GM12872 (cell line): ENCODE measurements at regions not wholly inside any gene's neighbourhood (a gene's known extent, or its start where the extent isn't known, plus 50 kb on each side); places are given as distances from the start of the nearest gene placed in this dataset.

Experiments
- TF ChIP-seq, protein P1 (sequence below): IDR thresholded peaks from 3 replicates; pipeline ENCODE4 v1.5.1; 2011; ENCODE audit warnings: low read depth, mild to moderate bottlenecking, low read length, moderate library complexity; ENCODE audit not compliant: insufficient read depth

DNA sequence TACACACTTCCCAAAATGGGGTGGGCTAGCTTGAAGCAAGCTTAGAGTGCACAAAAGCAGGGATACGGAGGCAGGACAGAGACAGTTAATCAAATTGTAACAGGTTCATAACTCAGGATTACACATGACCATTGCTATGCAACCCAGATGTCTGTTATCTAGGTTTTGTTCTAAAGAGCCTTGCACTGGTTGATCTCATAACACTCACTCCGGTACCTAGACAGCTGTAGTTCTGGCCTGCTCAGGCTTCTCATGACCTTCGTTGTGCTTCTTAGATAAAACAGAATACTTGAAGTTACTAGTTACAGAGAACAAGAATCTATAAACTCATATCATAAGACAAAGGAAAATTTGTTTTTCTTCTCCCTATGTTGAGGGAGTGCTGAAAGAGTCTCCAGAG, 983.4 kb downstream of the TMEM121 start:
- TF ChIP-seq, protein P1, sequence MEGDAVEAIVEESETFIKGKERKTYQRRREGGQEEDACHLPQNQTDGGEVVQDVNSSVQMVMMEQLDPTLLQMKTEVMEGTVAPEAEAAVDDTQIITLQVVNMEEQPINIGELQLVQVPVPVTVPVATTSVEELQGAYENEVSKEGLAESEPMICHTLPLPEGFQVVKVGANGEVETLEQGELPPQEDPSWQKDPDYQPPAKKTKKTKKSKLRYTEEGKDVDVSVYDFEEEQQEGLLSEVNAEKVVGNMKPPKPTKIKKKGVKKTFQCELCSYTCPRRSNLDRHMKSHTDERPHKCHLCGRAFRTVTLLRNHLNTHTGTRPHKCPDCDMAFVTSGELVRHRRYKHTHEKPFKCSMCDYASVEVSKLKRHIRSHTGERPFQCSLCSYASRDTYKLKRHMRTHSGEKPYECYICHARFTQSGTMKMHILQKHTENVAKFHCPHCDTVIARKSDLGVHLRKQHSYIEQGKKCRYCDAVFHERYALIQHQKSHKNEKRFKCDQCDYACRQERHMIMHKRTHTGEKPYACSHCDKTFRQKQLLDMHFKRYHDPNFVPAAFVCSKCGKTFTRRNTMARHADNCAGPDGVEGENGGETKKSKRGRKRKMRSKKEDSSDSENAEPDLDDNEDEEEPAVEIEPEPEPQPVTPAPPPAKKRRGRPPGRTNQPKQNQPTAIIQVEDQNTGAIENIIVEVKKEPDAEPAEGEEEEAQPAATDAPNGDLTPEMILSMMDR: no peak

DNA sequence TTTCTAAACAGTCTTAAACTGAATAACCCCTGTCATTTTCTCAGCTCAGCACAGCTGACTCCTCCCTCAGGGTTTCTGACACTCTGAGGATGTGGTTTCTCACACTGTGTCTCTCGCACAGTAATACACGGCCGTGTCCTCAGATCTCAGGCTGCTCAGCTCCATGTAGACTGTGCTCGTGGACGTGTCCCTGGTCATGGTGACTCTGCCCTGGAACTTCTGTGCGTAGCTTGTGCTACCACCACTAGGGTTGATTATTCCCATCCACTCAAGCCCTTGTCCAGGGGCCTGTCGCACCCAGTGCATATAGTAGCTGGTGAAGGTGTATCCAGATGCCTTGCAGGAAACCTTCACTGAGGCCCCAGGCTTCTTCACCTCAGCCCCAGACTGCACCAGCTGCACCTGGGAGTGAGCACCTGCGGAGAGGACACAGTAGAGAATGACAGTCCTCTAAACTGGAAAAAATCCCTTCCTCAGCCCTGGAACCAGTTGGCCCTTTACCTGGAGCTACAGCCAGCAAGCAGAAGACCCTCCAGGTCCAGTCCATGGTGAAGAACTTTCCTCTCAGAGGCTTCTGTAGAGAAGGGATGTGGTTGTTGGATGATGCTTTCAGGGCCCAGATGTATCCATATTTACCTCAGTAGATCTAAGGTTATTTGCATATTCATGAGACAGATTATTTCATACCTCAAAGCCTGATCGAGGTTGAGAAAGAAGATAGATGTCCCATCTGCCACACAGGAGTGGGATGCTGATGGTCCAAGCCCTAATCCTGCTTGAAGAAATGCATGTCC, 984.8 kb downstream of the TMEM121 start:
- TF ChIP-seq, protein P1: no peak

DNA sequence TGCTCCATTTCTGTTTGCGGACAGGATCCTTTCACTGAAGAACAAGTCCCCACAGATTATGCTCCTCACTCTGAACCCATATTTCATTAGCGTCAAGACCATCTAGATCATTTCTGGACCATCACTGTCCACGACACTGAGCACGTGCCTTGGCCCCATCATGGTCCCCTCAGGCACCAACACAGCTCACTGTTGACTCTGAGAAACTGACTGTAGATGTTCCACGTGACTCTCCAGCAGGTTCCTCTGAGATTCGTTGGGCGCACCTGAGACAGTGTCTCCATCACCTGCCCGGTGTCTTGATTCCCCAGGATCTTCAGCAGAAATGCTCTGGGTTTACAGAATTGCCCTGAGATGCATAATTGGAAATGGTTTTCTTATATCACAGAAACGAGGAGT, 985.4 kb downstream of the TMEM121 start:
- TF ChIP-seq, protein P1: no peak

DNA sequence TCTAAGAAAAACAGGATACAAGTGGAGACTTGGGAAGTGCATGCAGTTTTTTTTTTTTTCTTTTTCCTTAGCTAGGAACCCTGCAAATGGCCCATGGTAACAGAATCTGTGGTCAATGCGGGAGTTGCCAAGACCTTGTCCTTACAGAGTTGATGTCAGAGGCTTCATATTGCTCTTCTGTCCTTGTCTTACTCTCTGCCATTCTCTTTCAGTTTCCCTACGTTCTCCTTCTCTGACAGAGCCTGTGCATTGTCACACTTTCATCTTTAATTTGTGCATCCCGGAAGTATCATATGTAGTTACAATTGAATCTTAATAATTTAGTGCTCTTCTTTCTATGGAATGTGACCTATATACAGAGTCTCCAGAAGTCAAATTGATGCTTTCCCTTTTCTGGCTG, 986.9 kb downstream of the TMEM121 start:
- TF ChIP-seq, protein P1: no peak

DNA sequence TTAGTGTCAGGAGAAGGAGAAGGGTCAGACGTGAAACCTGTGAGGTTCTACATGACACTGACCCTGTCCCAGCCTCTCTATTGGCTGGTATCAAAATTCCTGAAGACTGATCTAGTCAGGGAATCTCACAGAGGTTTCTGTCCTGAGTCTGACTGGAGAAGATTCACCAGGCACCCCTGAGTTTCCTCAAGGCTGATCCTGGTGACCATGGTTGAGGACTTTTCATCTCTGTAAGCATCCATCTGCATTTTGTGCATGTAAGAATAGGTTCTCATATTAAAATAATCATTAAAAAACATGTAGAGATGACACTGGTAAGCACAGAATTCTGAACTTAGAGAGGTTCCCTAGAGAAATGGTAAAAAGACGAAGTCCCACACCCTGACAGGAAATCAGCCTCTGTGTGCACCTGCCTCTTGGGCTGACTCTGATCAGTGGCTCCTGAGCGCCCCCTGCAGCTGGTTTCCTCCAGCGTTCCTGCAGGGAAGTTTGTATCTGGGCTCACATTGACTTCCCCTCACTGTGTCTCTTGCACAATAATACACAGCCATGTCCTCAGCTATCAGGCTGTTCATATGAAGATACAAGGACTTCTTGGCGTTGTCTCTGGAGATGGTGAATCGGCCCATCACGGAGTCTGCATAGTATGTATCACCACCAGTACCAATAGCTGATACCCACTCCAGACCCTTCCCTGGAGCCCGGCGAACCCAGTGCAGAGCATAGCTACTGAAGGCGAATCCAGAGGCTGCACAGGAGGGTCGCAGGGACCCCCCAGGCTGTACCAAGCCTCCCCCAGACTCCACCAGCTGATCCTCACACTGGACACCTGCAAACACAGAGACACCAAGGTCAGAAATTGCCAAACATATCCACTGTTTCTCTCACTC, 991.9 kb downstream of the TMEM121 start:
- TF ChIP-seq, protein P1: peak; percentile 75

DNA sequence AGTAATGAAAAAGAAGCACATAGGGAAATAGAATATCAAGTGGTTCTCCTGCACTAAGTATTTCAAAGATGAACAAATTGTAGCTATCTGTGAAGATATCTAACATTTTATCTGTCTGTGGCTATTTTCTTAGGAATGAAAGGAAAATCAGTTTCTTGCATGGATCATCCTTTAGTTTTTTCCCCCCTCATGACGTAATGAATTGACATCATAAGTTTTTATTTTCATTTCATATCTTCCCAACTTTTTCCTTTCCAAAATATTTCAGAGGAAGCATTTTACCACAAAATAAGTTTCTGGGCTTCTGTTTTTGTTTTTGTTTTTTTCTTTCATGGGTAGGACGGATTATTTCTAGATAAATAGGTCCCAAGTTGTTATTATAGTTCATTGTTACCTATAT, 996.6 kb downstream of the TMEM121 start:
- TF ChIP-seq, protein P1: no peak

DNA sequence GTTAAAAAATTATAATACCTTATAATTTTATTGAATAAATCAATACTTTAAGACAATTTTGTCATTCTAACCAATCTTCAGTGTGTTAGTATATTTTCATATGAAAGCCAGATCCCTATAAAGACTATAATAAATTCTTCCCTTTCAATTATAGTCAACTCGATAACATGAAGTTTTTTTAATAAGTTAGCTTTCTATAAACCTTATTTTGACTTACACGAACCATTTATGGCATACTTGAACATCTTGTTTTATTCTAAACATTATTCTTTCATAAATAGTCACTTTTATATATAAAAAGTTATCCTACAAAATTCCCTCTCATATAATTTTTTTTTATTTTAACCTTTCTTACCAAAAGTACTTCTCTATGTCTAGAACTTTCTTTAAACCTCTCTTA, 1002.3 kb downstream of the TMEM121 start:
- TF ChIP-seq, protein P1: no peak
